GM18858 (cell line): ENCODE measurements at regions not wholly inside any gene's neighbourhood (a gene's known extent, or its start where the extent isn't known, plus 50 kb on each side); places are given as distances from the start of the nearest gene placed in this dataset.

Experiments used
- ATAC-seq: cut with Tn5 transposase; IDR thresholded peaks from one replicate; pipeline ENCODE4 v1.9.1; 2021; ENCODE audit not compliant: unreplicated experiment

GRCh38 chr11:15890031-15890713 is 466.2 kb downstream of the SOX6 start:
- ATAC-seq: no peak

- ATAC-seq: no peak
Measured at GRCh38 chr11:15893080-15893492, 463.3 kb downstream of the SOX6 start.

- no peak for ATAC-seq
Measured at GRCh38 chr11:15896026-15896425, 460.3 kb downstream of the SOX6 start.

- ATAC-seq: no peak
Measured at GRCh38 chr11:15896530-15896929, 459.8 kb downstream of the SOX6 start.

- ATAC-seq: no peak
Measured at GRCh38 chr11:15897211-15897960, 459.0 kb downstream of the SOX6 start.

- no peak for ATAC-seq
Measured at GRCh38 chr11:15901054-15901453, 455.3 kb downstream of the SOX6 start.

GRCh38 chr11:15901790-15902189 is 454.6 kb downstream of the SOX6 start:
- ATAC-seq: no peak

- ATAC-seq: no peak
Measured at GRCh38 chr11:15903246-15903645, 453.1 kb downstream of the SOX6 start.

GRCh38 chr11:15905366-15906104 is 450.8 kb downstream of the SOX6 start:
- ATAC-seq: no peak

- ATAC-seq: no peak
Measured at GRCh38 chr11:15906481-15907035, 449.8 kb downstream of the SOX6 start.

GRCh38 chr11:15907806-15908205 is 448.5 kb downstream of the SOX6 start:
- ATAC-seq: no peak

GRCh38 chr11:15909937-15910598 is 446.3 kb downstream of the SOX6 start:
- no peak for ATAC-seq

- no peak for ATAC-seq
Measured at GRCh38 chr11:15910761-15911160, 445.6 kb downstream of the SOX6 start.

- no peak for ATAC-seq
Measured at GRCh38 chr11:15911377-15912044, 444.8 kb downstream of the SOX6 start.

- ATAC-seq: no peak
Measured at GRCh38 chr11:15912291-15912690, 444.1 kb downstream of the SOX6 start.

GRCh38 chr11:15912825-15913224 is 443.5 kb downstream of the SOX6 start:
- no peak for ATAC-seq

GRCh38 chr11:15913261-15913660 is 443.1 kb downstream of the SOX6 start:
- no peak for ATAC-seq
